Occipital lobe (tissue), 1 donor: ENCODE measurements at regions not wholly inside any gene's neighbourhood (a gene's known extent, or its start where the extent isn't known, plus 50 kb on each side); places are given as distances from the start of the nearest gene placed in this dataset.
"Not testable (repeated sequence)": the region's sequence is repeated elsewhere in the genome, so short reads cannot be mapped to it uniquely, and the experiment has no call there.

Experiments
- DNase-seq: peaks from one replicate; lab custom pipeline; 2025; lab: John Stamatoyannopoulos, UW

DNA sequence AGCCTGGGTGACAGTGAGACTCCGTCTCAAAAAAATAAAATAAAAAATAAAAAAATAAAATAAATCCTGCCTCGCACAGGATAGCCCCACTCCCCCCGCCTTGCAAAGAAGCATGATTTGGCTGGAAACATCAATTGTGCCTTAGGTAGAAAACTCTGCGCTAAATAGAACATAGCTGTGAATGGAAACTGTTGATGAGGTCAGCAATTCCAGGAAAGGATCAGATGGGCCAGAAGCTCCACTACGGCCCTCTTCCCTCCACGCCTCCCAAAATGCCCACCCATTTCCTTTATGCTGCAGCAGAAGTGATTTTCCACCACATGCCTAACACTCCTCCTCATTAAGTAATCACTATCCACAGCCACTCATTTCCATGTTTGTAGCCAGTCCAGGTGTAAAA lies 473.4 kb downstream of the XYLT1 start:
- DNase-seq: no peak

DNA sequence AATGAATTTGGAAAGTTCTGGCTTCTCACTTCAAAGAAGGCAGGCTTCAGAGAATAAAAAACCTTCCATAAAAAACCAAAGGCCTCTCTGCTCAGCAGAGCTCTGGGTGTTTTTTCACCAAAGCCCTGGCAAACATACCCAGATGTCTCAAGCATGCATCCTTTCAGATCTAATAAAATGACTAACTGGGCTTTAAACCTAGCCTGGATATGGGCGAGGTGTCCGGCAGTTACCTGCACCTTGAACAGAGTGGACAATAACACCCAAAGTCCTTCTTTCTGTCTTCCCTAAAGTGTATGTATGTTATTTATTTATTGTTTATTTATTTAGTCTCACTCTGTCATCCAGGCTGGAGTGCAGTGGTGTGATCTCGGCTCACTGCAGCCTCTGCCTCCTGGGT lies 469.3 kb downstream of the XYLT1 start:
- no peak for DNase-seq

DNA sequence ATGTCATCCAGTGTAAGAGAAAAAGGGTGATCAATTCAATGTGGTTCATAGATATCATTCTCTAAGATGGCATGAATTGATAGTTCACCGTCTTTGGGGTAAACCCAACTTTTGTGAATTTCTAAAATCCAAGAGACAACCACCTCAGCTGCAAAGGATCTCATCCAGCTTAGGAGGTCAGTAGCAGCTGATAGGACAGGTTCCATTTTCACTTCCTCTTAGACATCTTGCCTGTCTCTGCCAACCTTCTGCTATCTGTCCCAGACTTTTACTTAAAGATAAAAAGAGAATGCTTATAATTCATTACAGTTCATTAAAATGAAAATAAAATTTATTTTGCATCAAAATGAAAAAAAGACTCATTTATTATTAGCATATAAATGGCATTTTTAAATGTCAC lies 468.2 kb downstream of the XYLT1 start:
- no peak for DNase-seq

DNA sequence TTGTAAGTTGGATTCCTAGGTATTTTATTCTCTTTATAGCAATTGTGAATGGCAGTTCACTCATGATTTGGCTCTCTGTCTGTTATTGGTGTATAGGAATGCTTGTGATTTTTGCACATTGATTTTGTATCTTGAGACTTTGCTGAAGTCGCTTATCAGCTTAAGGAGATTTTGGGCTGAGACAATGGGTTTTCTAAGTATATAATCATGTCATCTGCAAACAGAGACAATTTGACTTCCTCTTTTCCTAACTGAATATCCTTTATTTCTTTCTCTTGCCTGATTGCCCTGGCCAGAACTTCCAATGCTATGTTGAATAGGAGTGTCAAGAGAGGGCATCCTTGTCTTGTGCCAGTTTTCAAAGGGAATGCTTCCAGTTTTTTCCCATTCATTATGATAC lies 464.8 kb downstream of the XYLT1 start:
- DNase-seq: not testable (repeated sequence)

DNA sequence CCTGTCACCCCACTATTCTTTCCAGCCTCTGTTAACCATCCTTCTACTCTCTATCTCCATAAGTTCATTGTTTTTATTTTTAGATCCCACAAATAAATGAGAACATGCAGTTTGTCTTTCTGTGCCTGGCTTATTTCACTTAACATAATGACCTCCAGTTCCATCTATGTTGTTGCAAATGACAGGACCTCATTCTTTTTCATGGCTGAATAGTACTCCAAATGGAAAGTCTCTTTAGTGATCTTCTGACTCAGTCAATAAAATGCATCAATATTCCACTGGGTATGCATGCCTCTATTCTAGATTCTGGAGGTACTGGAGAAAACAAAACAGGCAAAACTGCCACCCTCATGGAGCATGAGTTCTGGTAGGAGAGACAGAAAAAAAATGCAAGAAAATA lies 459.0 kb downstream of the XYLT1 start:
- DNase-seq: no peak

GRCh38 chr16:17013038-17013437 lies 457.7 kb downstream of the XYLT1 start:
- DNase-seq: no peak

GRCh38 chr16:17014484-17015121 lies 456.2 kb downstream of the XYLT1 start:
- DNase-seq: no peak

- DNase-seq: no peak
Observed at GRCh38 chr16:17015702-17016101, 455.1 kb downstream of the XYLT1 start.

- no peak for DNase-seq
Observed at GRCh38 chr16:17017442-17017841, 453.3 kb downstream of the XYLT1 start.

DNA sequence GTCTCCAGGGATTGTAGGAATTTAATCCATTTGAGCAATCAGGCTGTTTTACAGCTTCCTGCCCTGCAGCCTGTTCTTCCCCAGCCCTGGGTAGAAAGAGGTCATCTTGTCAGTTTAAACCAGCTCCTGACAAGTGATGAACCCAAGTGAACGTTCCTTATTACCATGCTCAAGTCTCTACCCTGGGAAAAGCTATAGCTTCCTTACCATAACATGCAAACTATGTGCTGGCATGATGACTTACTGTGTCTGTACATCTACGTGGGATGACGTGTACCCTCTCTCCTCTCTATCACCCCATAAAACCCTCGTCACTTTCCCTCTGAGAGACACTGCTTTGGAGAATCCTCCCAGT lies 452.2 kb downstream of the XYLT1 start:
- no peak for DNase-seq

- DNase-seq: no peak
Observed at GRCh38 chr16:17019366-17019765, 451.4 kb downstream of the XYLT1 start.

GRCh38 chr16:17023606-17024005 lies 447.2 kb downstream of the XYLT1 start:
- no peak for DNase-seq

GRCh38 chr16:17024514-17024913 lies 446.2 kb downstream of the XYLT1 start:
- DNase-seq: no peak

DNA sequence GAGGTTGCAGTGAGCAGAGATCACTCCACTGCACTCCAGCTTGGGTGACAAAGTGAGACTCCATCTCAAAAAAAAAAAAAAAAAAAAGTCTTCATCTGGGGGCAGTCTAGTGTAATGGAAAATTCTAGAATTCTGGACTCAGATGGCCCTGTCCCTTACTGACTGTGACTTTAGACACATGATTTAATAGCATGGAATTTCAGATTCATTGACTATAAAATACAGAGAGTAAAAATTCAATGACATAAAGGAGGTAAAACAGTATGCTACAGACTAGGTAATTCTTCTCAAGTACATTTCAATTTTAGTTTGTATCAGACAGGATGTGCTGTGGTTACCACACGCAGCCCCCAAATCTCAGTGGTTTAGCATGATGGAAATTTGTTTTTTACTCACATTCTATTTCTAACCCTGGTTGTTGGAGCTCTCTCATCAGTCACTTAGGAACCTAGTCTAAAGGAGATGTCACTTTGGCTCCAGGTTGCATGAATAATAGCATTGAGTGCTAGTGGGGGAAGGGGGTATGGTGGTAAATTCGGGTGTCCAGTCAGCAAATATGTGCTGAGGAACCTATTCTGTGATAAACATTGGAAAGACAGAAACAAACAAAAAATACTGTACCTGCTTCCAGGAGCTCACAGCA lies 444.0 kb downstream of the XYLT1 start:
- no peak for DNase-seq

DNA sequence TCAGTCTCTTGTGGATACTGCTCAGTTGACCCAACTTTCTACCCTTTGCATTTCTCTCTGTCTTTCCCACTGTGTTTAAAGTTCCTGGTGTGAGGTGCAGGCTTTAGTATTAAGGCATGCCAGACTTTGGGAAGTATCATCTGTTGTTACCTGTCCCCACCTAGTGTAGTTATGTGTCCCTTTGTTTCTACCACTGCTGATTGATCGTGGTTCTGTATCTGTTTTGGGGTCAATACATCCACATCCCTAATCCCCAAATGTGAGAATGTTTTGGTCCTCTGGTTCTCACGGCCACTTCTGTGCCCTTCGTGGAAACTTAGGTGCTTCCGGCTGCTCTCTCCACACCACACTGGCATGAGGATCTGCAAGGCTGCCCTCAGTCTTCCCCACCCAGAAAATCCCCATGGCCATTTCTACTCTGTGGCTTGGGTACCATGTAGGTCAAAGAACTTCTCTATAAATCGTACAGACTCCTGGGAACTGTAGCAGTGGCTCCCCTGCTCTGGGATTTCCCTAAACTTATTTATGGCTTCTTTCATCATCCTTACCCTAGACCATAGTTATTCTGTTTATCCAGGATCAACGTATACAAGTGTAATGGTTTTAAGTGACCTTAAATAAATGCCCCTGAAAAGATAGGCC lies 443.2 kb downstream of the XYLT1 start:
- DNase-seq: no peak

DNA sequence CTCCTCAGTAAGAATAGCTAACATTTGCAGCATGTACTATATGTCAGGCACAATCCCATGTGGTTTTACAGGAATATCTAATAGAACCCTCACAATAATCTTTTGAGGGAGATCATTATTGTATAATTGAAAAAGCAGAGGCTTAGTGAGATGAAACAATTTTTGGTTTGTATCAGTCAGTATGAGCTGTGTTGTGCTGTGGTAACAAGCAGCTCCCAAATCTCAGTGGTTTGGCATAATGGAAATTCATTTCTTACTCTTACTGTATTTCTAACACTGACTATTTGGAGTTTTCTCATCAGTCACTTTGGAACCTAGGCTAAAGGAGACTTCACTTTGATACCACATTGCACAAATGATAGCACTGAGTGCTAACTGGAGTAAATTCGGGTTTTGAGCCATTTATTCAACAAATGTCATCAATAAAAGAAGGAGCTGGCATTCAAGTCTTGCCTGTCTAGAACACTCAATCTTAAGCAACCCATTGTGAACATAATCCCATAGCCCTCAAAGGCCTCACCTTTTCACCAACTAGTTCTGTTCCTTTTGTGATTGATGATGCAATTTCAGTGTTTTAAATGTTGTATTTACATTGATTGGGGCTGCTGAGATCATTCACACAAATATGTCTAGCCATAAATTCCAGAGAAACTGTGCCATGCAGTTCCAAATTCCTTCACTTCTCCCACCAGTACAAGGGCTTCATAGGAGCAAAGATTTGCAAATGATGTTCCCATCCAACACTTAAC lies 441.0 kb downstream of the XYLT1 start:
- DNase-seq: no peak

DNA sequence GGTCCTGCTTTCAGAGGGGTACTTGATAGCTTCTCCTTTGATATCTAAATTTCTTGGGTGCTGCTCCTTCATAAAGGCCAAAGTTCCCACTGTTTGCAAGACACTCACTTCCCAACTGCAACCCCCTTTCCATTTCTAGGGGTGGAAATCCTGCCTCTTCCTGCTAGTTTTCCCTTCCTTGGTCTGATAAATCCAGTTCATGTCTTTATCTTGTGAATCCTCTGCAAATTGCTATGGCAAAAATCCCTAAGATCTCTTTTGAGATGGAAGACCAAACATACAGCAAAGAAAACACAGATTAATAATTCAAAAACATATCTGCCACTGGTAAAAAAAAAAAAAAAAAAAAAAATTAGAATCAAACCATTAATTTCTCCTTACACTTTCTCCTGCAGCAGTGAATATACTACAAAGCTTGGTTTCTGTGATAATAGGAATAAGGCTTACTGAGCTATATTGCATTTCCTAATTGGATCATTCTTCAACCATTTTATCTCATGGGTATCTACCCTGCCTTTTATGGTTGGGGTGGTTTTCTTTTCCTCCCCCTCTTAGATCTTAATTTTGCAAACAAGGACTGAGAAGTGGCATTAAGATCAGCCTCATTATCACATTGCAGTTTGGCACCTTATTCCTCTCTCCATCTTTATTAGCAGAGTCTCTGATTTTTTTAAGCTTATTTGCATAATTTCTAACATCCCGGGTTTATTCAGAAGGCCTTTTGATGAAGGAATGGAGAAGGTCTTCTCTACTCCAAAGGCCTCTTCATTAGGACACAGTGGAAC lies 439.1 kb downstream of the XYLT1 start:
- no peak for DNase-seq

DNA sequence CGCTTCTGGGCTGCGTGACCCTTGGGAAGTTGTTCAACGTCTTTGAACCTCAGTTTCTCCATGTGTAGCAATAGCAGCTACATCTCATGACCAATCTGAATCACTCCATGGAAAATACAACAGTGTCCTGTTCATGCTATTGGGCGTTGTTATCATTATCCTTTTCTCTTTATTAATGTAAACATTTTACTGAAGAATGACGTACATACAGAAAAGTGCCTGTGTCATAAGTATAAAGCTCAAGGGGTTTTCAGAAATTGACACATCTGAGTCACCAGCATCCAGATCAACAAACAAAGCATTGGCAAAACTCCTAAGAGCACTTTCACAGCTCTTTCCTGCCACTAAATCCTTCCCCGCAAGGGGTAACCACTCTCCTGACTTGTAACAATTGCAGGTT lies 438.4 kb downstream of the XYLT1 start:
- DNase-seq: no peak

GRCh38 chr16:17034477-17035252 lies 436.1 kb downstream of the XYLT1 start:
- no peak for DNase-seq

DNA sequence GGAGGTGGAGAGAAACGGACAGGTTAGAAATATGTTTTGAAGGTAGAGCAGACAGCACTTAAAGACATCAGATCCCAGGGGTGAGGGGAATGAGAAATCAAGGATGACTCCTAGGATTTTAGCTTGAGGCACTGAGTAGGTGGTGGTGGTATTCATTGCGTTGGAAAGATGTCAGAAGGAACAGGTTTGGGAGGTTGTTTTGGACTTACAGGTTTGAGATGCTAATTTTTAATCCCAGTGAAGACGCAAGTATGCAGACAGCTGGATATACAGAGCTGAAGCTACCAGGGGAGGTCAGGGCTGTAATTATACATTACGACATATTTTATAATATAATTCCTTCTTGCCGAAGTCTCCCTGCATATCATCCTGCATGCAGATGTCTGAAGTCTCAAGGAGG lies 433.3 kb downstream of the XYLT1 start:
- no peak for DNase-seq

- no peak for DNase-seq
Observed at GRCh38 chr16:17038415-17038814, 432.3 kb downstream of the XYLT1 start.
